HepG2 (cell line): ENCODE measurements at regions not wholly inside any gene's neighbourhood (a gene's known extent, or its start where the extent isn't known, plus 50 kb on each side); places are given as distances from the start of the nearest gene placed in this dataset.
"Not testable (repeated sequence)": the region's sequence is repeated elsewhere in the genome, so short reads cannot be mapped to it uniquely, and the experiment has no call there.

Experiments
- ATAC-seq: fragments of 200-7000 bp; cut with Tn5 transposase; 3 replicates; pipeline ENCODE4 v1.9.1; 2020; ENCODE audit warnings: mild to moderate bottlenecking, moderate library complexity
- BruUV-seq: library from RNA; stranded (reverse); fragments of 400-500 nt; replicated peaks from 2 replicates; lab custom pipeline; 2021; lab: Mats Ljungman, UMichigan
- CTCF ChIA-PET: fragments of 300-600 bp; formaldehyde crosslinking; extraction: SDS; loops from one replicate; lab custom pipeline; 2021; ENCODE audit warnings: low total read pairs, inconsistent platforms, low intra/inter-chr PET ratio; lab: Yijun Ruan, JAX
- POLR2A ChIA-PET: fragments of 350-600 bp; sonication (Branson Sonifier 250); formaldehyde crosslinking; loops from one replicate; lab custom pipeline; 2020; ENCODE audit warnings: antibody characterized with exemption, inconsistent platforms; lab: Yijun Ruan, JAX
- DNase-seq: peaks from one replicate; pipeline ENCODE4 v3.0.0-alpha.2; 2015; ENCODE audit warnings: low spot score
- FAIRE-seq: peaks from 3 replicates; lab custom pipeline; 2011; peaks lifted over from hg19 to GRCh38; lab: Jason Lieb, UNC
- H2AFZ ChIP-seq: one replicate; pipeline ENCODE4 v1.6.1; 2011; ENCODE audit warnings: low read length, inconsistent platforms
- H3K27ac ChIP-seq: fragments of 300-600 bp; 3 replicates; pipeline ENCODE4 v1.8.0; 2011; ENCODE audit warnings: mixed run types, mild to moderate bottlenecking, mixed read lengths, low read length, inconsistent platforms; ENCODE audit not compliant: insufficient read depth; ENCODE audit errors: extremely low read length
- H3K27me3 ChIP-seq, 2 experiments: fragments of 200-600 bp in 1 of 2; 2 replicates in 1 of 2; 3 replicates in 1 of 2; pipeline versions ENCODE4 v1.6.0 to v1.8.0; 2011; ENCODE audit warnings: low read length in 2 of 2, mild to moderate bottlenecking in 2 of 2, moderate library complexity in 2 of 2, inconsistent platforms in 1 of 2; ENCODE audit not compliant: insufficient read depth in 2 of 2, control insufficient read depth in 1 of 2
- H3K36me3 ChIP-seq, 2 experiments: fragments of 200-600 bp in 1 of 2; replicated peaks in 1 of 2; 2 replicates in 1 of 2; 3 replicates in 1 of 2; pipeline versions ENCODE4 v1.5.1 to v1.8.0; 2011; ENCODE audit warnings: low read length in 2 of 2, inconsistent platforms in 1 of 2; ENCODE audit not compliant: insufficient read depth in 2 of 2, control insufficient read depth in 1 of 2
- H3K4me1 ChIP-seq: 2 replicates; pipeline ENCODE4 v1.5.1; 2012; ENCODE audit warnings: low read length, inconsistent platforms; ENCODE audit not compliant: insufficient read depth
- H3K4me2 ChIP-seq: 2 replicates; pipeline ENCODE4 v1.6.0; 2011; ENCODE audit warnings: low read depth, low read length, inconsistent platforms
- H3K4me3 ChIP-seq, 3 experiments: fragments of 200-600 bp in 1 of 3; sonication (generic), shearing (Covaris generic) in 1 of 3; replicated peaks in 1 of 3; 2 replicates each; pipeline ENCODE4 v1.5.1; 2011 to 2016; ENCODE audit warnings: low read length in 3 of 3, inconsistent platforms in 2 of 3, low read depth in 2 of 3, mild to moderate bottlenecking in 2 of 3, control low read depth in 1 of 3, mixed read lengths in 1 of 3; ENCODE audit not compliant: insufficient read depth in 1 of 3
- H3K79me2 ChIP-seq: one replicate; pipeline ENCODE4 v1.6.1; 2011; ENCODE audit warnings: low read length, inconsistent platforms; ENCODE audit not compliant: insufficient read depth
- H3K9ac ChIP-seq: 2 replicates; pipeline ENCODE4 v1.6.0; 2011; ENCODE audit warnings: mild to moderate bottlenecking, low read depth, low read length, inconsistent platforms; ENCODE audit not compliant: insufficient read depth
- H3K9me3 ChIP-seq: 2 replicates; pipeline ENCODE4 v1.5.1; 2012; ENCODE audit warnings: mild to moderate bottlenecking, low read length
- H4K20me1 ChIP-seq: 2 replicates; pipeline ENCODE4 v1.6.0; 2011; ENCODE audit warnings: inconsistent platforms, mild to moderate bottlenecking, low read length, moderate library complexity; ENCODE audit not compliant: insufficient read depth
- POGZ ChIP-seq: sonication (generic); formaldehyde crosslinking; IDR thresholded peaks from 2 replicates; pipeline ENCODE4 v1.4.0; 2020; ENCODE audit warnings: mild to moderate bottlenecking, missing genetic modification reagents
- RAD51 ChIP-seq: fragments of 450-650 bp; IDR thresholded peaks from 2 replicates; pipeline ENCODE4 v1.6.1; 2016; ENCODE audit warnings: borderline replicate concordance
- REL ChIP-seq: sonication (generic); formaldehyde crosslinking; conservative IDR thresholded peaks from 2 replicates; pipeline ENCODE4 v1.8.0; 2022; ENCODE audit warnings: mild to moderate bottlenecking, missing genetic modification reagents, moderate library complexity
- SNAPC4 ChIP-seq: sonication (generic); formaldehyde crosslinking; IDR thresholded peaks from 2 replicates; pipeline ENCODE4 v1.4.0; 2020; ENCODE audit warnings: mild to moderate bottlenecking, missing genetic modification reagents
- TEF ChIP-seq: sonication (generic); formaldehyde crosslinking; IDR thresholded peaks from 2 replicates; pipeline ENCODE4 v1.5.0; 2020; ENCODE audit warnings: missing genetic modification reagents
- TFDP1 ChIP-seq: IDR thresholded peaks from 2 replicates; pipeline ENCODE4 v1.6.1; 2016; ENCODE audit warnings: missing compliant biosample characterization, missing genetic modification reagents, borderline replicate concordance
- ZNF274 ChIP-seq: sonication (generic); formaldehyde crosslinking; IDR thresholded peaks from 2 replicates; pipeline ENCODE4 v1.5.1; 2020; ENCODE audit warnings: mild to moderate bottlenecking, missing genetic modification reagents
- ZNF367 ChIP-seq: sonication (generic); formaldehyde crosslinking; IDR thresholded peaks from 2 replicates; pipeline ENCODE4 v1.4.0; 2020; ENCODE audit warnings: missing genetic modification reagents, borderline replicate concordance
- ZNF484 ChIP-seq: sonication (generic); formaldehyde crosslinking; IDR thresholded peaks from 2 replicates; pipeline ENCODE4 v1.5.1; 2020; ENCODE audit warnings: mild to moderate bottlenecking, low read depth, missing genetic modification reagents, borderline replicate concordance
- WGBS: methylation state at CpG from one replicate; pipeline ENCODE4 v1.1.6; 2017; ENCODE audit warnings: low lambda C conversion rate; 5-methylcytosine and 5-hydroxymethylcytosine counted together
- in situ Hi-C: cut with HindIII; loops from 2 replicates; pipeline ENCODE4 v1.10.0; 2017; ENCODE audit warnings: low pct_unique_long_range_greater_than_20kb; ENCODE audit not compliant: extremely low pct_ligation_motif_present
- intact Hi-C: fragments of 100-400 bp; cut with micrococcal nuclease; formaldehyde crosslinking; loops from one replicate; pipeline ENCODE4 v1.10.0; 2022; ENCODE audit not compliant: unreplicated experiment

GRCh38 chr1:229864686-229865230, 202.3 kb upstream of the GALNT2 start:
- Histone ChIP-seq H3K27me3 (peaks cover 0 to 38% of the 10 kb centered on the region in 2 experiments; a peak in 3 of 5 replicates), H3K4me1 (no peaks in the 10 kb centered on the region), H4K20me1 (no peaks in the 10 kb centered on the region), H3K27ac (no peak overlapping the region), H3K9ac (no peak overlapping the region), H3K4me2 (no peak overlapping the region), H2AFZ (no peak overlapping the region), H3K79me2 (no peaks in the 10 kb centered on the region), H3K36me3 (no peaks in the 10 kb centered on the region), H3K4me3 (no peak overlapping the region), H3K9me3 (no peaks in the 10 kb centered on the region)
- BruUV-seq: no TSS peak
- WGBS: 50% methylated on average over 15 of the region's 15 CpGs
- no peak for DNase-seq
- in situ Hi-C loops: no loop called here
- no peak for FAIRE-seq
- ChIA-PET CTCF (no interaction called here), POLR2A (no interaction called here)
- no peak for ATAC-seq
- intact Hi-C loops: no loop called here
- TF ChIP-seq SNAPC4 (CRISPR knock-in tag): no peak
- no peak for TF ChIP-seq RAD51
- no peak for TF ChIP-seq ZNF484 (CRISPR knock-in tag)
- TF ChIP-seq TEF (CRISPR knock-in tag): no peak
- TF ChIP-seq REL: no peak
- TF ChIP-seq TFDP1 (CRISPR knock-in tag): no peak
- no peak for TF ChIP-seq ZNF367 (CRISPR knock-in tag)
- TF ChIP-seq POGZ (CRISPR knock-in tag): no peak
- no peak for TF ChIP-seq ZNF274

- H3K4me3 ChIP-seq, FAIRE-seq, POLR2A ChIA-PET, in situ Hi-C loops, DNase-seq, H3K79me2 ChIP-seq, intact Hi-C loops, H2AFZ ChIP-seq, CTCF ChIA-PET, BruUV-seq, ATAC-seq, H3K9ac ChIP-seq, H4K20me1 ChIP-seq, H3K9me3 ChIP-seq, H3K36me3 ChIP-seq, H3K4me2 ChIP-seq, H3K4me1 ChIP-seq, H3K27ac ChIP-seq: not testable (repeated sequence)
- peaks cover 0 to 33% of the 10 kb centered on the region in 2 experiments; a peak in 3 of 5 replicates for H3K27me3 ChIP-seq
- whole genome bisulfite sequencing: 93% methylated on average over 2 of the region's 32 CpGs
Measured at GRCh38 chr1:229865321-229865720, 201.7 kb upstream of the GALNT2 start.
